ENCODE measurements at regions not wholly inside any gene's neighbourhood (a gene's known extent, or its start where the extent isn't known, plus 50 kb on each side); places are given as distances from the start of the nearest gene placed in this dataset.

GRCh38 chrX:39922488-39922887 is 175.3 kb downstream of the BCOR start (continued):
- TF ChIP-seq ZNF362 (tag by site-specific recombination; IDR thresholded peaks at IDR 0.05) = no peak
- TF ChIP-seq ZNF555 (tag by site-specific recombination; conservative IDR thresholded peaks at IDR 0.05) = no peak
- TF ChIP-seq ZBTB21 (tag by site-specific recombination; IDR thresholded peaks at IDR 0.05) = no peak
- TF ChIP-seq PRDM4 (tag by site-specific recombination; IDR thresholded peaks at IDR 0.05) = no peak
- no peak for TF ChIP-seq ZNF341 (tag by site-specific recombination; IDR thresholded peaks at IDR 0.05; ENCODE audit: low read depth)
- no peak for TF ChIP-seq ZNF302 (tag by site-specific recombination; IDR thresholded peaks at IDR 0.05; ENCODE audit: low read depth)
- no peak for TF ChIP-seq FEZF1 (tag by site-specific recombination; IDR thresholded peaks at IDR 0.05)
- TF ChIP-seq ZNF747 (tag by site-specific recombination; IDR thresholded peaks at IDR 0.05) = no peak

GRCh38 chrX:39922926-39923325 is 174.8 kb downstream of the BCOR start:
- Histone ChIP-seq H3K4me1 (ENCODE audit: control insufficient read depth, insufficient read depth, low read length) (no peaks in the 10 kb centered on the region), H3K36me3 (ENCODE audit: control insufficient read depth in 2 of 2, insufficient read depth in 1 of 2, low read length in 2 of 2) (no peaks in the 10 kb centered on the region), H3K4me3 (ENCODE audit: low read depth, low read length) (no peak overlapping the region), H3K9me3 (ENCODE audit: control insufficient read depth, insufficient read depth, low read depth, low read length) (no peaks in the 10 kb centered on the region), H3K27ac (ENCODE audit: extremely low read depth, low read depth, low read length) (no peak overlapping the region)
- POLR2A ChIA-PET = no interaction called here
- CTCF ChIA-PET = interaction anchor here (0.7 kb wide), 1 partner anchor 543 kb away, joined by 3 read pairs; no protein-coding TSS in a partner anchor
- no peak for TF ChIP-seq ZNF169 (tag by site-specific recombination; IDR thresholded peaks at IDR 0.05)
- no peak for TF ChIP-seq ZNF133 (tag by site-specific recombination; IDR thresholded peaks at IDR 0.05)
- TF ChIP-seq HOXD13 (CRISPR knock-in tag; IDR thresholded peaks at IDR 0.05; ENCODE audit: borderline replicate concordance) = no peak
- no peak for TF ChIP-seq ZNF175 (tag by site-specific recombination; IDR thresholded peaks at IDR 0.05)
- no peak for TF ChIP-seq SCRT1 (tag by site-specific recombination; IDR thresholded peaks at IDR 0.05; ENCODE audit: borderline replicate concordance)

GRCh38 chrX:39927380-39927779 is 170.4 kb downstream of the BCOR start:
- no peak for TF ChIP-seq ZSCAN4 (tag by site-specific recombination; IDR thresholded peaks at IDR 0.05)
- no peak for TF ChIP-seq ZBTB8A (tag by site-specific recombination; IDR thresholded peaks at IDR 0.05)
- no peak for TF ChIP-seq PRDM1 (tag by site-specific recombination; IDR thresholded peaks at IDR 0.05)
- TF ChIP-seq SALL2 (tag by site-specific recombination; IDR thresholded peaks at IDR 0.05; ENCODE audit: borderline replicate concordance) = no peak
- TF ChIP-seq KLF1 (tag by site-specific recombination; IDR thresholded peaks at IDR 0.05) = no peak
- no peak for TF ChIP-seq ZNF692 (tag by site-specific recombination; IDR thresholded peaks at IDR 0.05)
- TF ChIP-seq HOXD13 (CRISPR knock-in tag; IDR thresholded peaks at IDR 0.05; ENCODE audit: borderline replicate concordance) = no peak
- TF ChIP-seq MYNN (tag by site-specific recombination; IDR thresholded peaks at IDR 0.05; ENCODE audit: borderline replicate concordance) = no peak
- TF ChIP-seq ZNF76 (tag by site-specific recombination; IDR thresholded peaks at IDR 0.05; ENCODE audit: borderline replicate concordance, low read depth) = no peak
- no peak for TF ChIP-seq ZBTB20 (tag by site-specific recombination; IDR thresholded peaks at IDR 0.05)
- TF ChIP-seq ZNF654 (tag by site-specific recombination; IDR thresholded peaks at IDR 0.05; ENCODE audit: low read depth) = no peak
- TF ChIP-seq ZNF423 (tag by site-specific recombination; IDR thresholded peaks at IDR 0.05) = 0 out of 2 replicates have a peak, but pooled peaks have one; percentile 16
- TF ChIP-seq FEZF1 (tag by site-specific recombination; IDR thresholded peaks at IDR 0.05) = peak; percentile 60; the same call in 1 of the 2 replicates
- TF ChIP-seq ZNF292 (tag by site-specific recombination; IDR thresholded peaks at IDR 0.05; ENCODE audit: borderline replicate concordance, low read depth) = no peak
- TF ChIP-seq ZNF544 (tag by site-specific recombination; IDR thresholded peaks at IDR 0.05) = no peak
- H3K9me3 ChIP-seq (ENCODE audit: control insufficient read depth, insufficient read depth, low read depth, low read length) = no peaks in the 10 kb centered on the region
- H3K36me3 ChIP-seq (ENCODE audit: control insufficient read depth in 2 of 2, insufficient read depth in 1 of 2, low read length in 2 of 2) = no peaks in the 10 kb centered on the region
- ChIA-PET CTCF (no interaction called here), POLR2A (no interaction called here)
- no peaks in the 10 kb centered on the region; the same call in 1 of the 2 replicates for H3K4me1 ChIP-seq (ENCODE audit: control insufficient read depth, insufficient read depth, low read length)
- no peak overlapping the region for H3K27ac ChIP-seq (ENCODE audit: extremely low read depth, low read depth, low read length)
- H3K4me3 ChIP-seq (ENCODE audit: low read depth, low read length) = no peak overlapping the region

Data from HEK293 (cell line).